ENCODE measurements at regions not wholly inside any gene's neighbourhood (a gene's known extent, or its start where the extent isn't known, plus 50 kb on each side); places are given as distances from the start of the nearest gene placed in this dataset.

DNA sequence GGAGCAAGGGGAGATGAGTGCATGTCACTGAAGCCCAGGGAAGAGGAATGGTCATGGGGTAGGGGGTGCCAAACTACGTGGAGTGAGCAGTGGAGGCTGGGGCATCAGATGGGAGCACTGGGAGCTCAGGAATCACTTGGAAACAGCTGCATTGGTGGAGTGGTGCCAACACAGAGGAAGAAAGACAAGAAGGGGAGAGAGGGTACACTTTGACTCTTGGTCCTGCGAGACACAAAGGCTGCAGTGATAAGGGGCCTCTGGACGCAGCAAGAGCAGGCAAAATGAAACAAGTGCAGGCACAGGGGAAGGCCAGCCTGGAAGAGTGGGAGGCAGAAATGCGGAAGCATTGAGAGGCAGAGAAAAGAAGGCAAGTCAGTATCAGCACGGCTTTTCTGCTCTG lies 134.7 kb upstream of the SMIM21 start:
- TF ChIP-seq, protein P1, sequence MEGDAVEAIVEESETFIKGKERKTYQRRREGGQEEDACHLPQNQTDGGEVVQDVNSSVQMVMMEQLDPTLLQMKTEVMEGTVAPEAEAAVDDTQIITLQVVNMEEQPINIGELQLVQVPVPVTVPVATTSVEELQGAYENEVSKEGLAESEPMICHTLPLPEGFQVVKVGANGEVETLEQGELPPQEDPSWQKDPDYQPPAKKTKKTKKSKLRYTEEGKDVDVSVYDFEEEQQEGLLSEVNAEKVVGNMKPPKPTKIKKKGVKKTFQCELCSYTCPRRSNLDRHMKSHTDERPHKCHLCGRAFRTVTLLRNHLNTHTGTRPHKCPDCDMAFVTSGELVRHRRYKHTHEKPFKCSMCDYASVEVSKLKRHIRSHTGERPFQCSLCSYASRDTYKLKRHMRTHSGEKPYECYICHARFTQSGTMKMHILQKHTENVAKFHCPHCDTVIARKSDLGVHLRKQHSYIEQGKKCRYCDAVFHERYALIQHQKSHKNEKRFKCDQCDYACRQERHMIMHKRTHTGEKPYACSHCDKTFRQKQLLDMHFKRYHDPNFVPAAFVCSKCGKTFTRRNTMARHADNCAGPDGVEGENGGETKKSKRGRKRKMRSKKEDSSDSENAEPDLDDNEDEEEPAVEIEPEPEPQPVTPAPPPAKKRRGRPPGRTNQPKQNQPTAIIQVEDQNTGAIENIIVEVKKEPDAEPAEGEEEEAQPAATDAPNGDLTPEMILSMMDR (IDR thresholded peaks at IDR 0.05): no peak
- no peak for TF ChIP-seq POLR2A (IDR thresholded peaks at IDR 0.05)
- TF ChIP-seq POLR2AphosphoS5 (IDR thresholded peaks at IDR 0.05; ENCODE audit: insufficient read depth in 1 of 2, low read depth in 1 of 2): no peak
